GM18505 (cell line): ENCODE measurements at regions not wholly inside any gene's neighbourhood (a gene's known extent, or its start where the extent isn't known, plus 50 kb on each side); places are given as distances from the start of the nearest gene placed in this dataset.

Experiments
- ATAC-seq: cut with Tn5 transposase; IDR thresholded peaks from one replicate; pipeline ENCODE4 v1.9.1; 2021; ENCODE audit not compliant: unreplicated experiment
- POLR2A ChIP-seq: IDR thresholded peaks from 4 replicates; pipeline ENCODE4 v1.6.1; 2011; ENCODE audit warnings: borderline replicate concordance; ENCODE audit not compliant: insufficient read depth, insufficient read length; ENCODE audit errors: extremely low read depth

DNA sequence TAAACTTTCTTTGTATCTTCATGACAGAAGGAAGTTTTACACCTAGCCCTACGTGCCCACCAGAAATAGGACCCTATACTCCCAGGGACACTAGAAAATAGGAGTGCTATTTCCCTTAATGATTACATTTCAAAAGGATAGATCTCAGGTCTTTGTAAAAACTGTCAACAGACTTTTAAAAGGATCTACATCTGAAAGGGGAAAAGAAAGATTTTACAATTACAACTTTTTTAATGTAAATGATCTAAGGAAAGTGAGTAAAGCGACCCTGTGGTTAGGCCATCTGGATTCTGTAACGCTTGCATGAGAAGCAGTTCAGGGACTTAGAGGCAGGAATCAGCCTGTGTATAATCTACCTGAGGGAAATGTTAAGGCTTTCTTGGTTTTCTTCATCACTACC is 431.8 kb upstream of the MC4R start:
- no peak for ATAC-seq
- TF ChIP-seq POLR2A = no peak

DNA sequence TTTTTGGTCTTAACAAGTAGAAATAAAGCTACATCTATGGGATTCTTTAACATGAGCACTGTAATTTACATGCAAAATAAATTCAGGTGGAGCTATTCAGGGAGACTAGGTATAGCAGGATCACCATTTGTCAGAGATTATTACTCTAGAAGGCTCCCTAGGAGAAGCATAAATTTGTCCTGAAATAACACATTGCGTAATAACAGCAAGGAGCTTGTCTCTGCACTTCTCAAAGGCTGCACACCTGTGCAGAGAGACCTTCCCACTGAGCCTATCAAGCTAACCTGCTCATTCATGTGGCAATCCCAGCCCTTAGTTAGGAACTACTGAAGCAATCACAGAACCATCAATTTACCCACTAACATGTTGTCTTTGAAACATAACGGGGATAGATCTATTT is 437.4 kb upstream of the MC4R start:
- ATAC-seq = no peak

DNA sequence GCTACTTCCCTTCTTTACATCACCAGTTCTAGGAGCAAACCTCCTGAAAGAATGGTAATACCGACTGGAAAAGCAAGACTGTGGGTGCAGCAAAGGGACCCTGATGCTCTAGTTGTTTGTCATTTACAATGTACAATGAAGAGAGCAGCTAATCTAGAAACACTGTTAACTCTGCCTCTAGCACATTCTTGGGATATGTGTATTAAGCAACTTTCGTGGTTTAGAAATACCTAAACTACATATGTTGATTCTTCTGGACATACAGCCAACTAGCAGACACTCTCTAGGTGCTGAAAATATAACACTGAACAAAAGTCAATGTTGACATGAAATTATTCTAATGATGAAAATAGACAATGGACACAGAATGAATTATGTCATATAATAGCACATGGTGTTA is 440.3 kb upstream of the MC4R start:
- TF ChIP-seq POLR2A = no peak
- ATAC-seq = no peak

More for the DNA sequence above, 437.4 kb upstream of the MC4R start:
- no peak for TF ChIP-seq POLR2A

DNA sequence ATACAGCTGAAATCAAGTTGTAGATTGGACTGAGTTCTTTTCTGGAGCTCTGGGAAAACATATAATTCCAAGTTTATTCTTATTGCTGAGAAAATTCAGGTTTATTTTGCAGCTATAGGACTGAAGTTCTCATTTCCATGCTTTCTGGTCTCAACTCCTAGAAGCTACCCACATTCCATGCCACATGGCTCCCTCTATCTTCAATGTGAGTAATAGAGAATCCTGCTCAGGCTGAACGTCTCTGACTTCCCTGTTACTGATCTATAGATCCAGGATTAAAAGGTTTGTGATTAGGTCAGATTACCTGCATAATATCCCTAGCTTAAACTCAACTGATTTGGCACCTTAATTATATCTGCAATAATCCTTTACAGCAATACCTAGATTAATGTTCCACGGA is 453.8 kb upstream of the MC4R start:
- no peak for TF ChIP-seq POLR2A
- no peak for ATAC-seq

DNA sequence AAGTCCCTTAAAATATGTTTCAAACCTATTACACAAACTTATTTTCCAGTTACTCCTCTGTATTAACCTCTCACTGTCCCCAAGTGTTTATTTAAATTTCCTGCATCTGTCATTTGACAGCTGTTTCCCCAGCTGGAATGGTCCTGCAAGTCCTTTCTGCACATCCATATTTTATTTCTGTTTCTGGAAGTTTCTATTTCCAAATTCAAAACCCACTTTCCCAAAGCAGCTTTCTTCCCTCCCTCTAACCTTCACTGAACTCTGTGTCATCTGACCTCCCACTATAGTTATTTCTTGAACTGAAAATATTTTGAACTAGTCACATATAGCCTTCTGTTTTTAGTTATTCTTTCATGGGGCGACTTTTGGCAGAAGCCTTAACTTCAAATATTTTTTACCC is 459.4 kb upstream of the MC4R start:
- no peak for ATAC-seq
- no peak for TF ChIP-seq POLR2A

DNA sequence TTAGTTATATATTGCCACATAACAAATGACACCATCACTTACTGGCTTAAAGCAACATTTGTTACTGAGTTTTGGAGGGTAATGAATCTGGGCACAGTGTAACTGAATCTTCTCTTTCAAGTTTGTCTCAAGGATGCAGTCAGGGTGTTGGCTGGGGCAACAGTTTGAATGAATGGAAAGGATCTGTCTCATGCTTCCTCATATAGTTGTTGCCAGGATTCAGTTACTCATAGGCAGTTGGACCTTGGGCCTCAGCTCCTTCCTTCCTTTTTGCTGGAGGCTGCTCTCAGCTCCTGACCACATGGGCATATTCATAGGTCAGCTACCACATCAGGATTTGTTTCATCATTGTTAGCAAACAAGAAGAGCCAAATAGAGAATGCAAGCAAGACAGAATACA is 466.1 kb upstream of the MC4R start:
- no peak for ATAC-seq
- TF ChIP-seq POLR2A = no peak

DNA sequence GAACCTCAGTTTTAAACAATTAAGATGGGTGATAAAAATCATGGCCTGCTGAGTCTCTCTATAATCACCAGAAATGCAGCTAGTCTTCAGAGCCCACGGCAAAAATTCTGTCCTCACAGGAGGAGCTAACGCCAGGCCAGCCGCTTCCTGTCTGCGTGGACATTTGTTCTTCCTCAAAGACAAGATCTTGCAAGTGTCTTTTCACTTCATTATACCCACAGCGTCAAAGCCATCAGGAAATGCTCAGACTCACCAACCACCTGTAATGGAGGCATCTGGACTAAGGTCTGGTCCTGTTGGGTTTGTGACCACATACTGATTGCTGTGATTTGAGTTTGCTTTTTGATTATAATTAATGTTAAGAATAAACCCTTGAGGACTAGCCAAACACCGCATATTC is 473.8 kb upstream of the MC4R start:
- ATAC-seq = no peak
- no peak for TF ChIP-seq POLR2A

DNA sequence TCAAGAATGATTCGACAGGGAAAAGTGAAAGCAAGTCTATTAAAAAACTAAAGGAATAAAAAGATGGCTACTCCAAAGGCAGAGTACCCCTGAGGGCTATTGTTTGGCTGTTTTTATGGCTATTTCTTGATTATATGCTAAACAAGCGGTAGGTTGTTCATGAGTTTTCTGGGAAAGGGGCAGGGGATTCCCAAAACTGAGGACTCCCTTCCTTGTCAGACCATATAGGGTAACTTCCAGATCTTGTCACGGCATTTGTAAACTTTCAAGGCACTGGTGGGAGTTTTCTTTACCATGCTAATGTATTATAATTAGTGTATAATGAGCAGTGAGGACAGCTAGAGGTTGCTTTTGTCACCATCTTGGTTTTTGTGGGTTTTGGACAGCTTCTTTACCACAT is 474.9 kb upstream of the MC4R start:
- no peak for TF ChIP-seq POLR2A
- ATAC-seq = no peak

DNA sequence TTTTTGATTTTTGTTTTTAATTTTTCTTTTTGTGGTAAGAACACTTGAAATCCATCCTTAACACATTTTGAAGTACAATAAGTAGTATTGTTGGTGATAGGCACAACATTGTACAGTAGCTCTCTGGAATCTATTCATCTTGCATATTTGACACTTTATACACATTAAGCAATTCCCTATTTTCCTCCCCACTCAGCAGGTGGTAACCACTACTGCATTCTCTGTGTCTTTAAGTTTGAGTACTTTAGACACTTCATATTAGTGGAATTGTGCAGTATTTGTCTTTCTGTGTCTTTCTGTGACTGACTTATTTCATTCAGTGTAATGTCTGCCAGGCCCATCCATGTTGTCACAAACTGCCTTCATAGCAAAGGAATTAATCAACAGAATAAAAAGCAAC is 471.7 kb upstream of the CDH20 start:
- TF ChIP-seq POLR2A = no peak
- no peak for ATAC-seq

DNA sequence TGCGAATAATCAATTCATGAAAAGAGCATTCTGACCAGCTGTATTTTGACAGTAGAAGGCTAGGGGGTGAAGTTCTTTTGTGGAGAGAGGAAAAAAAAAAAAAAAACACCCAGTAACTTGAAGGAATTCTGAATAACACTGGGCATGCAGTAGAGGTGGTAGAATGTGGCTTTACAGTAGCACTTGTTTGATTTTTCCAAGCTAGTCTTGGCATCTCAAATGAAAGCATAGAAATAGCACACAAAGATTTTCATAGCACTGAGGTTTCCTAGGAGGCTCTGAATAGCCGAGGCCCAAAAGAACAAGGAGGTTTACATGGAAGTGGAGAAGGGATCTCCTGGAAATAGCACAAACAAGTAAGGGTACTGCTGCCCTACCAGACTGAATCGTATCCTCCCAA is 470.2 kb upstream of the CDH20 start:
- no peak for TF ChIP-seq POLR2A
- ATAC-seq = no peak

DNA sequence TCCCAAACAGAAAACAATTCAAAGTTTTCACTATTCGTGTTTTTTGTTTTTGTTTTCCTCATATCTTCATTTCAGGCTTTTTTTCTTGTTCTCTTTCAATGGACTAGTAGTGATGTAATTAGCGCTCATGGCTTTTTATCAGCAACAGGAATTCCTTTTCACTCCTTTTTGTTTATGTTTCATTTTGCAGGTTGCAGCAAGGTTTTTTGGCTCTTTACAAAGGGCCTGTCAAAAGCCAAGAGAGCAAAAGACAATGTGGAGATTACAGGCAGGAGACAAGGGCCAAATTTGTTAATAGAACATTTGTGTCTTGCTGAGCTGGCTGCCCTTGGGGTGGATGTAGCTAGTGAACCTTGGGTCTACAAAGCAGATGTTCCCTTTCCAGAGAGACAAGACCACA is 467.4 kb upstream of the CDH20 start:
- no peak for ATAC-seq
- TF ChIP-seq POLR2A = no peak

DNA sequence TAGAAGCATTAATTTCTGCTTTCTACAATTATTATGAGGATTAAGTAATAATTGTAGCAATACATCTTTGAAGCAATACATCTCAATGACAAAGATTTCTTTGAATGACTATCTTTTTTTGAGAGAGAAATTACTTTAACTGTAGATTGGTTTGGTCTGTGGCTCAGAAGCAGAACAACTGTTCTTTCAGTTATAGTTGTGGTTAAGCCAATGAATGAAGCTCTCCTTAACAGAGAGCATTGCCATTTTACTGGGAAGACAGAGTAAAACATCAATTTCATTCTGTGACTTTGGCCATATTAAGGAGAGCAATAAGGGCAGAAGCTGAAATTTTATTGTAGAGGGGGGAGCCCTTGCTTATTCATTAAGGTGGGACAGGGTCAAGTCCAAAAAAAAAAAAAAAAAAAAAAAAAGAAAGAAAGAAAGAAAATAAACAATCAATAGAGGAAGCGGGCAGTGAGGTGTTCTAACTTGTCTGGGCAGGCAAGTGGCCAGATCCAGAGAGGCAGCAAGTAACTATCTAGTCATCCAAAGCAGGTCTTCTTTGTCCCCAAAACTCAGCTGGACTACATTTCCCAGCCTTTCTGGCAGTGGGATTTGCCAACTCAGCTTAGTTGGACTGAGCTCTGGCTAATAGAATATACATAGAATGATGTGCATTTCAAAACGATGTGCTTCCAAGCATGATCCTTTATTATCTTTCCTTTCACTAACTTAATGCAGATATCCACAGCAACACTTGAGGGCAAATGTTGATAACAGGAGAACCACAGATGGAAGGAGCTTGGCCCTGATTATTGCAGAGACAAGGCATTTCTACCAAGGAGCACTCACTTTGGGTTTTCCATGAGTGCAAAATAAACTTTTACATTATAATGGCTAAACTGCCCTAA is 462.7 kb upstream of the CDH20 start:
- ATAC-seq = no peak
- TF ChIP-seq POLR2A = no peak

DNA sequence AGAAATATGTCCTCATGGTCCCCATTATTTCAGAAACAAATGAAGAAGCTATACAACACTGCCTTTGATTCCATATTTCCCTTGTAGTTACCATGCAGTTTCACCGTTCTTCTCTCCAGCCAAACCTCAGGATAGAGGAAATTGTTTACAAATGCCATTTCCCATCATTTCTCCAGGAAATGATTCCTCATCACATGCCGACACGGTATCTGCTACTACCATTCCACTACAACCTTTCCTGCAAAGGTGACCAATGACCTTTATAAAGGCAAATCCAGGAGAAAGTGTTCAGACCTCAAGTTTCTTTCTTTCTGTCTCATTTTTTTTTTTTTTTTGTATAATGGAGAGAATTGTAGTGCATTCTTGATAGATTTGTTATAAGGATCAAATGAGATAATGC is 460.8 kb upstream of the CDH20 start:
- no peak for TF ChIP-seq POLR2A
- no peak for ATAC-seq

DNA sequence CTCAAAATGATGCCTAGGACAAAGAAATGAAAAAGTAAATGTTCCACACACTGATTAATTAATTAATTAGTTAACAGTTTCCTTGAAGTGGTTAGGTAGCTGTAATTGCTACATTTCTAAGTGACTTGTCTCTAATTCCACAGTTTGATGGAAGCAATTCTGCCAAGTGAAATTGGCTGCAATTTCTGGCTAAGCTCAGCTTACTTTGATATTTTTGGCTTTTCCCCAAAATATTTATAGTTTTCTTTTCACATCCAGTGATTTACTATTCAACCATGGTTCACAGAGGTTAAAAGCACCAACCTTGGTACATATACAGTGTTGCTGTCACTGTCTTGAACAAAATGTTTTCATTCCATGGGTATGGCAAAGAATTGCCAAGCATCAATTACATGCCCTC is 459.5 kb upstream of the CDH20 start:
- ATAC-seq = no peak

More for the DNA sequence above, 459.5 kb upstream of the CDH20 start:
- TF ChIP-seq POLR2A = no peak
